Ureter (tissue), 1 donor: ENCODE measurements at regions not wholly inside any gene's neighbourhood (a gene's known extent, or its start where the extent isn't known, plus 50 kb on each side); places are given as distances from the start of the nearest gene placed in this dataset.
"Not testable (repeated sequence)": the region's sequence is repeated elsewhere in the genome, so short reads cannot be mapped to it uniquely, and the experiment has no call there.

Source experiments
- DNase-seq: peaks from one replicate; pipeline ENCODE4 v3.0.0-alpha.2; 2020; ENCODE audit warnings: low spot score
- donor health status: DM: yes; HTN: yes; CAD: no.

DNA sequence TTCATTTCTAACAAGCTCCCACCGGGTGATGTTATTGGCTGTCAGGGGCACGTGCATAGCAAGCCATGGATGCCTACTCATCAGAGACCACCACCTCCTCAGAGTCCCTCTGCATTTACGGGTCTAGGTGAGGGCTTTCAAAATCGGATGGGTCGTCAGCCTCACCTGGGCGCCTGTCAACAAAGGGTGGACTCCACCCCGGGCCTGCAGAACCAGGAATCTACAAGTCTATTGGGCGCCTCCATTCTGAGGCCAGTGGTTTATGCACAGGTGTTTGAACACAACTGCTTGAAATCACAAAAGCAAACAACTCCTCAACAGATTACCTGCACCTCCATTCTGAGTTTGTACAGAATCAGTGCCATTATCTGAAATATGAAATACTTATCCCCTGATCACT, 318.9 kb downstream of the PTTG2 start:
- DNase-seq: no peak

GRCh38 chr4:38279650-38280322, 319.6 kb downstream of the PTTG2 start:
- no peak for DNase-seq

DNA sequence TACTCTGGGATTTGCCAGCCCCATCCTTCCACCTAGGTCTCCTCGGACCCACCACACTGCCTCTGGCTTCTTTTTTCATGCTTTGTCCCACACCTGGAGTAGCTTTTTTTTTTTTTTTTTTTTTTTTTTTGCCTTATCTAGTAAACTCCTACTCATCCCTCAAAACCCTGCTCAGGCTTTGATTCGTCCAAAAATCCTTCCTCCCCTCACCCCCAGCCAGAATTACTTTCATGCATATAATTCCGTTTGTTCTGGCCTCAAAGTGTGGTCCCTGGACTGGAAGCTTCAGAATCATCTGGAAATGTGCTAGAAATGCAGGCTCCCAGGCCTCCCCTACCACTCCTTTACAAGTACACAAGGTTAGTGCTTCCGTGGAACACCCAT, 320.1 kb downstream of the PTTG2 start:
- DNase-seq: no peak

GRCh38 chr4:38281371-38282071, 321.3 kb downstream of the PTTG2 start:
- DNase-seq: no peak

DNA sequence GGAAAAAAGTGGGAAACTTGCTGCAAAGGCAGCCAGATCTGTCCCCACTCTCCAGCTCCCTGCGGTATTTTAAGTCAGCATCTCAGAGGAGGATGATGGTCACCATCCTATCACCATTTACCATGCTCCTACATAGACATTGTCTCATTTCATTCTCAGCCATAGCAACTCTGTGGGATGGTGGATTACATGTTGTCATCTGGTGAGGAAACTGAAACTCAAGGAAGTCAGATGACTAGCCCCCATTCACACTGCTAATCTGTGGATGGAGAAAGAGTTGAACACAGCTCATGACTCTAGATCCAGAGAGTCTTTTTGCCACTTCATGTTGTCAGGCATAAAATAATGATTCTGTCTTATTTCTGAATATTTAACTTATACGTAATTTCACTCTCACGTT, 323.5 kb downstream of the PTTG2 start:
- no peak for DNase-seq

GRCh38 chr4:38284294-38285030, 324.3 kb downstream of the PTTG2 start:
- DNase-seq: no peak

- DNase-seq: no peak
Observed at GRCh38 chr4:38287101-38287851, 327.1 kb downstream of the PTTG2 start.

DNA sequence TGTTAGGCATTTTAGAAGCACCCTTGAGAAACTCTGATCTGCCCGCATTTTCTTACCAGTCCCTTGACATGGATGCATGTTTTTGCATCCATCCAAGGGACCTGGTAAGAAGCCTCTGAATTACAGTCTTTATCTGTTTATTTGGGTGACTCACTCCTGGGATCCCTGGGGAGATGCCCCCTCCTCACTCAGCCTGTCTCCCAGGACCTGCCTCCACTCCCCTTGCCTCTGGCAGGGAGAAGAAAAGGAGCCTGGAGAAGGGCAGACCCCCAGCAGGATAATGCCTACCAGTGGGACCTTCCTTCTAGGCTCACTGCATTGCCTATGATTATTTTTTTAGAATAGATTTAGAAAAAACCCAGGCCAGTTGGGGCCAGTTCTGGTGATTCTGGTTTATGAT, 329.4 kb downstream of the PTTG2 start:
- DNase-seq: no peak

- DNase-seq: no peak
Observed at GRCh38 chr4:38290366-38290765, 330.2 kb downstream of the PTTG2 start.

DNA sequence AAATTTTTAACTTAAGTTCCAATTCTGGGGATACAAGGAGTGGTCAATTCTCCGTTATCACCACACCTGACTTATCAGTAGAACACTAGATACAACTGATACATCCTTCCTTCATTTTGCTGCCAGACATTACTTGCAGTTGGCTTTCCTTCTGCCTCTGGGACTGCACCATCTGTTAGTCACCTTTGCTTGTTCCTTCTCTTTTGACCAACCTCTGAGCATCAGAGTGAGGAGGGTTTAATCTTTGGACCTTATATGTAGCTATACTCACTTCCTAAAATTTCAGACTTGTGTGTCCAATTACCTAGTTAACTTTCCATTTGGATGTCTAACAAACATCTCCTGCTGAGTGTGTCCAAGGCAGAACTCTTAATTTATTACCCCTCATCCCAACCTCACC, 330.7 kb downstream of the PTTG2 start:
- DNase-seq: no peak

DNA sequence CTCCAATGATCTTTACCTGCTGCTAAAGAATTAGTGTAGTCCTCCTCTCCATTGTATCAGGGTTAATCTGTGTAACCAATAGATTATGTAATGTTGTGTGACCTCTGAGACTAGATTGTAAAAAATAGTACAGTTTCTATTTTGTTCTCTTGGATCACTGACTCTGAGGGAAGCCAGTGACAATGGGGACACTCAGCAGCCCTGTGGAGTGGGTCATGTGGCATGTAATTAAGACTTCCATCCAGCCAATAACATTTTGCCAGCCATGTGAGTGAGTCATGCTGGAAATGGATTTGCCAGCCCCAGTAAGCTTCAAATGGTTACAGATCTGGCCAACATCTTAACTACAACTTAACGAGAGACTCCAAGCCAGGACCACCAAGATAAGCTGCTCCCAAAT, 332.3 kb downstream of the PTTG2 start:
- no peak for DNase-seq

DNA sequence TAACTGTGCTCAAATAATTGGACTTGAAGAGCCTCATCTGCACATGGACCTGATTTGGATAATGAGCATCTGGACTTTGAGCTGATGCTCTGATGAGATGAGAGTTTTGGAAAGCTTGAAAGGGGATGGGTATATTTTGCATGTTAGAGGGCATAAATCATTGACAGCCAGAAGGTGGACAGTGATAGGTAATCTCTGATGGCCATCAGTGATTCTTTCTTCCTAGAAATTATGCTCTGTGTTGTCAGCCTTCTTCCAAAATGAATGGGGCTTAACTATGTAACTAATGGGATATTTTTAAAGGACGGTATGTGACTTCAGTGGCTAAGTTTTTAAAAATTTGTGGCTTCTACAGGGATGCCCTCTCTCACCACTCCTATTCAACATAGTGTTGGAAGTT, 334.0 kb downstream of the PTTG2 start:
- no peak for DNase-seq

GRCh38 chr4:38297061-38297460, 336.9 kb downstream of the PTTG2 start:
- DNase-seq: no peak

DNA sequence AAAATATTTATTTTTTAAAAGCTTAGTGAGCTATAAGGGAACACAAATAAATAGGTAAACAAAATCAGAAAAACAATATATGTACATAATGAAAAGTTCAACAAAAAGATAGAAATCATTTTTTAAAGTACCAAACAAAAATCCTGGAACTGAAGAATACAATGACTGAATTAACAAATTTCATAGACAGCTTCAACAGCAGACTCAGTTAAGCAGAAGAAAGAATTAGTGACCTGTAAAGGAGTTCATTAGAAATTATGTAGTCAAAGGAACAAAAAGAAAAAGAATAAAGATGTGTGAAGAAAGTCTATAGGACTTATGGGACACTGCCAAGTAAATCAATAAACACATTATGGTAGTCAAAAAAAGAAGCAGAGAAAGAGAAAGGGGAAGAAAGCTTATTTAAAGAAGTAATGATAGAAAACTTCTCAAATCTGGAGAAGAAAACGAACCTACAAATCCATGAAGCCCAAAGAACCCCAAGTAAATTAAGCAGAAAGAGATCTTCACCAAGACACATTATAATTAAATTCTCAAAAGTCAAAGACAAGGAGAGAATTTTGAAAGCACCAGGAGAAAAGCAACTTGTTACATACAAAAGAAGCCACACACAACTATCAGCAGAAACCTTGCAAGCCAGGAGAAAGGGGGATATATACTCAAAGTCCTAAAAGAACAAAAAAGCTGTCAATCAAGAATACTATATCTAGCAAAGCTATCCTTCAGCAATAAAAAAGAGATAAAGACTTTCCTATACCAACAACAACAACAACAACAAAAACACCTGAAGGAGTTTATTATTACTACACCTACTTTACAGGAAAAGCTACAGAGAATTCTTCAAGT, 338.9 kb downstream of the PTTG2 start:
- no peak for DNase-seq

- no peak for DNase-seq
Observed at GRCh38 chr4:38302910-38303309, 342.7 kb downstream of the PTTG2 start.

DNA sequence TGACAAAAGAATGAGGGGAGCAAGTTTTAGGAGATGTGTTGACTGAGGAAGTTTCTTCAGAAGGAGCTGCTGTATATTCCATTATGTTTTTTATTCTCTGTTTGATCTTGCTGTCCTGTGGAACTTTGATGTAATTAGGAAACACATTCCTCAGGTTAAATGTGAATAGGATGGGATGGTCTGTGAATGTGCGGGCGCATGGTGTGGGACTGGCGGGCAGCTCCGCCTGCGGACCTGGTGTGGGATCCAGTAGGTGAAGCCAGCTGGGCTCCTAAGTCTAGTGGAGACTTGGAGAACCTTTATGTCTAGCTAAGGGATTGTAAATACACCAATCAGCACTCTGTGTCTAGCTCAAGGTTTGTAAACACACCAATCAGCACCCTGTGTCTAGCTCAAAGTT, 344.3 kb downstream of the PTTG2 start:
- DNase-seq: not testable (repeated sequence)

DNA sequence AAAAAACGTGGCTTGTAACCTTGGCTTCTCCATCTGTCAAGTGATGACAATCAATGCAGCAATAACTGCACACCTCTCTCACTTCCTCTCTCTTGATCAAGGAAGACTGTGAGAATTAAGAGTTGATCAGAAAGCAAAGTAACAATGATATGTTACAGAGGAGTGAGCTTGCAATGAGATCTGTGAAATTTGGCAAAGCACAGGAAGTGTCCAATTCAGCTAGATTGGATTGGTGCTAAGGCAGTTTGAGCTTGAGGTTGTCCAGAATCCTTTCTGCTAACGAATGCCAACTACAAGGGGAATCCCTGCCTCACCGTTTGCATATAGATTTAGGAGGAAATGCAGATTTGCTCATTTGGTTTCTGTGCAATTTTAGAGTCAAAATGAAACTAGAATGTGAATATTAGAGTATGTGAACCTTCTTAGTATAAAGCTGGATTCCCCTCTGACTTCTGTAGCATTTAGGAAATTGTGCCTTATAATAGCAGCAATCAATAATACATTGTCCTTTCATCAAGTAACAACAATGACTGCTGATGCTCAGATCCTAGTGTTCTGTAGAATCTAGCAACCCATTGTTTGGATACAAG, 346.4 kb downstream of the PTTG2 start:
- DNase-seq: no peak

DNA sequence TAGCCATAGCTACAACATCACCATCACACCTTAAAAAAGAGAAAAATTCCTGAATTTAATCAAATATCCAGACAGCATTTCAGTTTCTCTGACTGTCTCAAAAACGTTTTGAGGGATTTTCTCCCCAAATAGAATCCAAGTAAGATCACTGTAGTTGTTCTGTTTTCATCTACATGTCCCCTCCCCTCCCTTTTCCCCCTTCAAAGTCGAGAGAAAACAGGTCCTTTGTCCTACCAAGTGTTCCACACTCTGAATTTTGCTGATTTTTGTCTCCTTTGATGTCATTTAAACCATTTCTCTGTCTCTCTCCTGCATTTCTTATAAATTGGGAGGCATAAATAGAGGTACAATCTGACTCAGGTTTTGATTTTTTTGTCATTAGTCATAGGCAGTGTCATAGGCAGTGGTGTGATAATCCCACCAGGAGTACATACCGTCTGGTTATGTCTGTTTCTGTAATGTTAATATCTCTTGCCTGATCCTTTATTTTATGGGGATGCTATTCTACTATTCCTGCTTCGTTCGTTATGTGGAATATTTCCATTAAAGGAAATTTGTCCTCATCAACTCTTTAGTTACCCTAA, 348.6 kb downstream of the PTTG2 start:
- no peak for DNase-seq

DNA sequence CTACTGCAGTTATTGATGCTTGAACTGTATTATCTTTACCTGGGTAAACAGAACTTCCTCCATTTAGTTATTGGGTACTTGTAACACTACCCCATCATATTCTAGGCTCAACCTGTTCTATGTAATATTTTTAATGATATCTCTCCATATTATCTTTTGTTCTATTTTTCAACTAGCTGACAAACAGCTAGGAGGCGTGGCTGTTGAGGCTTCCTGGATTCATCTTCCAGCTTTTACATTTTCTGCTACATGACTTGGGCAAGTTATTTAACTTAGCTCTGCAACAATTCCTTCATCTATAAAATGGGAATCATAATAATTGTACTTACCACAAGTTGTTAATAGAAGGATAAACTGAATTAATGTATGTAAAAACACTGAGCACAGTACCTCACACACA, 349.3 kb downstream of the PTTG2 start:
- DNase-seq: no peak

DNA sequence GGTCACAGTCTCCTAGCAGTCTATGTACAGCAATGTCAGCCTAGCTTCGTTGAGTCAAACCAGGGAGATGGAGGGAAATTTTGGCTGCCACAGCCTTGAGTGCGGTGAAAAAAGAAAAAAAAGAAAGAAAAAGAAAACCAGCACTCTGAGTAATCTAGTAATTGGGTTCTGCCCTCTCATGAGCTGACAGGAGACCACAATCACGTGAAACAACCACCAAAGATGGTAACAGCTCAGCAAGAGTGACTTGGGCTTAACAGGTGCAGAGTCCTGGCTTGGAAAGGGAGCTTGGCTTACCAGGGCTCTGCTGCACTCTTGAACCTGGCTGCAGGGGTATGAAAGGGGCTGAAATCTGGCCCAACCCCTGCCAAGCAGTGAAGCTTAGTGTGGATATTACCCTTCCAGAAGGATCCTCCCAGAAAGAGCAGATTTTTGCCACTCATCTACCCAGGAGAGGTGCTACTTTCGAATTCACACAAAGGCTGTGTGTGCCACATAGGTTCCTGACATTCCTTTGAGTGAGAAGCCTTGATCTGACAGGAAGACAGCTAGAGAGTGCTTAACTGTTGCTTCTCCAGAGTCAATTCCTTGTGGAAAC, 350.3 kb downstream of the PTTG2 start:
- DNase-seq: no peak
